ENCODE measurements at regions not wholly inside any gene's neighbourhood (a gene's known extent, or its start where the extent isn't known, plus 50 kb on each side); places are given as distances from the start of the nearest gene placed in this dataset.
"Not testable (repeated sequence)": the region's sequence is repeated elsewhere in the genome, so short reads cannot be mapped to it uniquely, and the experiment has no call there.

- no peak for DNase-seq
- no peaks in the 10 kb centered on the region for H3K27me3 ChIP-seq (replicated peaks; ENCODE audit: control insufficient read depth, insufficient read depth, low read length, poor library complexity, severe bottlenecking)
- H3K27ac ChIP-seq (ENCODE audit: insufficient read depth, low read length, poor library complexity, severe bottlenecking), result no peak overlapping the region
- no peak overlapping the region for H3K4me3 ChIP-seq (ENCODE audit: insufficient read depth, low read depth, low read length, poor library complexity, severe bottlenecking)
- H3K4me1 ChIP-seq (ENCODE audit: control insufficient read depth, insufficient read depth, low read length, poor library complexity, severe bottlenecking), result no peaks in the 10 kb centered on the region
- H3K36me3 ChIP-seq (ENCODE audit: control insufficient read depth, insufficient read depth, low read length), result no peaks in the 10 kb centered on the region
- no peaks in the 10 kb centered on the region for H3K9me3 ChIP-seq (ENCODE audit: control insufficient read depth, low read length)
Measured at GRCh38 chr6:84847390-84848160, 83.2 kb upstream of the TBX18 start.

DNA sequence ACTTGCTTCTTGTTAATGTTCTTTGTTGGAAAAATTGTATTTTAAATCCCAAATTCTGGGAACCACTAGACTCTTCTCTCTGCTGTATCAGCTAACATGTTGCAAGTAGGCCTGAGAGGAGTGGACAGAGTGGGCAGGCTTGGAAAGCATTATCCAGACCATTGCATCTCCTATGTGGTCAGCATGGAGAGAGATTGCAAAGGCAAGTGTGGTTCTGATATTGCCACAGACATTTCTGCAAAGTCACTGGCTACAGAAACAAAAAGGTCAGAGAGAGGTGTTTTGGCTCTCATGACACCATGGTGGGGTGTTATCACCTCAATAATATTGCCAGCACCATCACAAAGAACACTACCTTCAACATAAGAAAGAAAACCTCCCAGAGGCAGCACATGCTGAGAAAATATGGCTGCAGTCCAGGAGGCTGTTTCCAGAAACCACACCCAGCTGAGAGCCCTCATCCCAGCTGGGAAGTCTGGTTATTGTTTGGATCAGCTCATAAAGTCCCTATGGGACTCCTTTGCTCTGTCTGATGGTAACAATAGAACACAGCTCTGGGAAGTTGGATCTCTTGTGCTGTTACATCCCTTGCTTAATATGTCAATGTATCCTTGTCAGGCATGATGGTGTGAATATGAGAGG, 78.2 kb upstream of the TBX18 start:
- no peaks in the 10 kb centered on the region for H3K9me3 ChIP-seq (ENCODE audit: control insufficient read depth, low read length)
- H3K4me3 ChIP-seq (ENCODE audit: insufficient read depth, low read depth, low read length, poor library complexity, severe bottlenecking), result no peak overlapping the region
- no peaks in the 10 kb centered on the region for H3K36me3 ChIP-seq (ENCODE audit: control insufficient read depth, insufficient read depth, low read length)
- H3K27me3 ChIP-seq (replicated peaks; ENCODE audit: control insufficient read depth, insufficient read depth, low read length, poor library complexity, severe bottlenecking), result no peaks in the 10 kb centered on the region
- H3K4me1 ChIP-seq (ENCODE audit: control insufficient read depth, insufficient read depth, low read length, poor library complexity, severe bottlenecking), result no peaks in the 10 kb centered on the region
- no peak for DNase-seq
- H3K27ac ChIP-seq (ENCODE audit: insufficient read depth, low read length, poor library complexity, severe bottlenecking), result no peak overlapping the region

- not testable (repeated sequence) for H3K36me3 ChIP-seq (ENCODE audit: control insufficient read depth, insufficient read depth, low read length); H3K4me3 ChIP-seq (ENCODE audit: insufficient read depth, low read depth, low read length, poor library complexity, severe bottlenecking); H3K27me3 ChIP-seq (replicated peaks; ENCODE audit: control insufficient read depth, insufficient read depth, low read length, poor library complexity, severe bottlenecking); DNase-seq; H3K4me1 ChIP-seq (ENCODE audit: control insufficient read depth, insufficient read depth, low read length, poor library complexity, severe bottlenecking); H3K9me3 ChIP-seq (ENCODE audit: control insufficient read depth, low read length); H3K27ac ChIP-seq (ENCODE audit: insufficient read depth, low read length, poor library complexity, severe bottlenecking)
Measured at GRCh38 chr6:84837068-84837866, 72.9 kb upstream of the TBX18 start.

GRCh38 chr6:84836366-84836765, 72.0 kb upstream of the TBX18 start:
- no peaks in the 10 kb centered on the region for H3K27me3 ChIP-seq (replicated peaks; ENCODE audit: control insufficient read depth, insufficient read depth, low read length, poor library complexity, severe bottlenecking)
- DNase-seq, result no peak
- H3K27ac ChIP-seq (ENCODE audit: insufficient read depth, low read length, poor library complexity, severe bottlenecking), result no peak overlapping the region
- no peaks in the 10 kb centered on the region for H3K36me3 ChIP-seq (ENCODE audit: control insufficient read depth, insufficient read depth, low read length)
- H3K4me1 ChIP-seq (ENCODE audit: control insufficient read depth, insufficient read depth, low read length, poor library complexity, severe bottlenecking), result no peaks in the 10 kb centered on the region
- no peak overlapping the region for H3K4me3 ChIP-seq (ENCODE audit: insufficient read depth, low read depth, low read length, poor library complexity, severe bottlenecking)
- no peaks in the 10 kb centered on the region for H3K9me3 ChIP-seq (ENCODE audit: control insufficient read depth, low read length)

GRCh38 chr6:84835340-84835739, 70.9 kb upstream of the TBX18 start:
- Histone ChIP-seq H3K27ac (ENCODE audit: insufficient read depth, low read length, poor library complexity, severe bottlenecking) (no peak overlapping the region), H3K36me3 (ENCODE audit: control insufficient read depth, insufficient read depth, low read length) (no peaks in the 10 kb centered on the region)

DNA sequence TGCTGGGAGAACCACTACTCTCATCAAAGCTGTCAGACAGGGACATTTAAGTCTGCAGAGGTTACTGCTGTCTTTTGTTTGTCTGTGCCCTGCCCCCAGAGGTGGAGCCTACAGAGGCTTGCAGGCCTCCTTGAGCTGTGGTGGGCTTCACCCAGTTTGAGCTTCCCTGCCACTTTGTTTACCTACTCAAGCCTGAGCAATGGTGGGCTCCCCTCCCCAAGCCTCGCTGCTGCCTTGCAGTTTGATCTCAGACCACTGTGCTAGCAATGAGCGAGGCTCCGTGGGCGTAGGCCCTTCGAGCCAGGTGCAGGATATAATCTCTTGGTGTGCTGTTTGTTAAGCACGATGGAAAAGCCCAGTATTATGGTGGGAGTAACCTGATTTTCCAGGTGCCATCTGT, 67.5 kb upstream of the TBX18 start:
- not testable (repeated sequence) for H3K27ac ChIP-seq (ENCODE audit: insufficient read depth, low read length, poor library complexity, severe bottlenecking); H3K36me3 ChIP-seq (ENCODE audit: control insufficient read depth, insufficient read depth, low read length); H3K27me3 ChIP-seq (replicated peaks; ENCODE audit: control insufficient read depth, insufficient read depth, low read length, poor library complexity, severe bottlenecking); H3K4me1 ChIP-seq (ENCODE audit: control insufficient read depth, insufficient read depth, low read length, poor library complexity, severe bottlenecking); H3K9me3 ChIP-seq (ENCODE audit: control insufficient read depth, low read length); H3K4me3 ChIP-seq (ENCODE audit: insufficient read depth, low read depth, low read length, poor library complexity, severe bottlenecking); DNase-seq

More at GRCh38 chr6:84835340-84835739, 70.9 kb upstream of the TBX18 start:
- Histone ChIP-seq H3K27me3 (replicated peaks; ENCODE audit: control insufficient read depth, insufficient read depth, low read length, poor library complexity, severe bottlenecking) (no peaks in the 10 kb centered on the region), H3K4me1 (ENCODE audit: control insufficient read depth, insufficient read depth, low read length, poor library complexity, severe bottlenecking) (no peaks in the 10 kb centered on the region), H3K9me3 (ENCODE audit: control insufficient read depth, low read length) (no peaks in the 10 kb centered on the region), H3K4me3 (ENCODE audit: insufficient read depth, low read depth, low read length, poor library complexity, severe bottlenecking) (no peak overlapping the region)
- no peak for DNase-seq

- no peak overlapping the region for H3K4me3 ChIP-seq (ENCODE audit: insufficient read depth, low read depth, low read length, poor library complexity, severe bottlenecking)
- H3K27me3 ChIP-seq (replicated peaks; ENCODE audit: control insufficient read depth, insufficient read depth, low read length, poor library complexity, severe bottlenecking), result no peaks in the 10 kb centered on the region
- H3K9me3 ChIP-seq (ENCODE audit: control insufficient read depth, low read length), result no peaks in the 10 kb centered on the region
- H3K27ac ChIP-seq (ENCODE audit: insufficient read depth, low read length, poor library complexity, severe bottlenecking), result no peak overlapping the region
- DNase-seq, result no peak
- H3K36me3 ChIP-seq (ENCODE audit: control insufficient read depth, insufficient read depth, low read length), result no peaks in the 10 kb centered on the region
- H3K4me1 ChIP-seq (ENCODE audit: control insufficient read depth, insufficient read depth, low read length, poor library complexity, severe bottlenecking), result no peaks in the 10 kb centered on the region
Measured at GRCh38 chr6:84825461-84825860, 61.1 kb upstream of the TBX18 start.

DNA sequence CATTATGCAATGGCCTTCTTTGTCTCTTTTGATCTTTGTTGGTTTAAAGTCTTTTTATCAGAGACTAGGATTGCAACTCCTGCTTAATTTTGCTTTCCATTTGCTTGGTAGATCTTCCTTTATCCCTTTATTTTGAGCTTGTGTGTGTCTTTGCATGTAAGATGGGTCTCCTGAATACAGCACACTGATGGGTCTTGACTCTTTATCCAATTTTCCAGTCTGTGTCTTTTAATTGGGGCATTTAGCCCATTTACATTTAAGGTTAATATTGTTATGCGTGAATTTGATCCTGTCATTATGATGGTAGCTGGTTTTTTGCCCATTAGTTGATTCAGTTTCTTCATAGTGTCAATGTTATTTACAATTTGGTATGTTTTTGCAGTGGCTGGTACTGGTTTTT, 56.9 kb upstream of the TBX18 start:
- not testable (repeated sequence) for H3K36me3 ChIP-seq (ENCODE audit: control insufficient read depth, insufficient read depth, low read length); DNase-seq; H3K4me1 ChIP-seq (ENCODE audit: control insufficient read depth, insufficient read depth, low read length, poor library complexity, severe bottlenecking); H3K9me3 ChIP-seq (ENCODE audit: control insufficient read depth, low read length); H3K27me3 ChIP-seq (replicated peaks; ENCODE audit: control insufficient read depth, insufficient read depth, low read length, poor library complexity, severe bottlenecking); H3K27ac ChIP-seq (ENCODE audit: insufficient read depth, low read length, poor library complexity, severe bottlenecking); H3K4me3 ChIP-seq (ENCODE audit: insufficient read depth, low read depth, low read length, poor library complexity, severe bottlenecking)

GRCh38 chr6:84816741-84817140, 52.3 kb upstream of the TBX18 start:
- Histone ChIP-seq H3K27ac (ENCODE audit: insufficient read depth, low read length, poor library complexity, severe bottlenecking) (no peak overlapping the region), H3K27me3 (replicated peaks; ENCODE audit: control insufficient read depth, insufficient read depth, low read length, poor library complexity, severe bottlenecking) (no peaks in the 10 kb centered on the region), H3K4me1 (ENCODE audit: control insufficient read depth, insufficient read depth, low read length, poor library complexity, severe bottlenecking) (no peaks in the 10 kb centered on the region), H3K9me3 (ENCODE audit: control insufficient read depth, low read length) (no peaks in the 10 kb centered on the region), H3K4me3 (ENCODE audit: insufficient read depth, low read depth, low read length, poor library complexity, severe bottlenecking) (no peak overlapping the region), H3K36me3 (ENCODE audit: control insufficient read depth, insufficient read depth, low read length) (no peaks in the 10 kb centered on the region)
- no peak for DNase-seq

Measured in effector memory CD4-positive, alpha-beta T cell (primary cell).